Effector memory CD4-positive, alpha-beta T cell (primary cell): ENCODE measurements at regions not wholly inside any gene's neighbourhood (a gene's known extent, or its start where the extent isn't known, plus 50 kb on each side); places are given as distances from the start of the nearest gene placed in this dataset.

Experiments
- DNase-seq, 3 donors: peaks; one replicate each; pipeline ENCODE4 v3.0.0-alpha.2; 2020
- H3K27ac ChIP-seq: 2 replicates; pipeline ENCODE4 v1.7.0; 2013; ENCODE audit warnings: mild to moderate bottlenecking, low read length, moderate library complexity; ENCODE audit not compliant: insufficient read depth, poor library complexity, severe bottlenecking
- H3K27me3 ChIP-seq: replicated peaks from 2 replicates; pipeline ENCODE4 v1.7.0; 2013; ENCODE audit warnings: mild to moderate bottlenecking, low read length; ENCODE audit not compliant: insufficient read depth, control insufficient read depth, poor library complexity, severe bottlenecking
- H3K36me3 ChIP-seq: 2 replicates; pipeline ENCODE4 v1.7.0; 2013; ENCODE audit warnings: mild to moderate bottlenecking, low read length, moderate library complexity; ENCODE audit not compliant: control insufficient read depth, insufficient read depth
- H3K4me1 ChIP-seq: 2 replicates; pipeline ENCODE4 v1.7.0; 2013; ENCODE audit warnings: low read length, mild to moderate bottlenecking; ENCODE audit not compliant: control insufficient read depth, insufficient read depth, poor library complexity, severe bottlenecking
- H3K4me3 ChIP-seq: 2 replicates; pipeline ENCODE4 v1.7.0; 2013; ENCODE audit warnings: low read length, low read depth, mild to moderate bottlenecking; ENCODE audit not compliant: insufficient read depth, poor library complexity, severe bottlenecking
- H3K9me3 ChIP-seq: 2 replicates; pipeline ENCODE4 v1.7.0; 2013; ENCODE audit warnings: mild to moderate bottlenecking, low read length, moderate library complexity; ENCODE audit not compliant: control insufficient read depth

GRCh38 chr20:19943061-19943521, 74.1 kb upstream of the NAA20 start:
- no peak overlapping the region for H3K27ac ChIP-seq
- H3K4me3 ChIP-seq, result no peak overlapping the region
- H3K9me3 ChIP-seq, result no peaks in the 10 kb centered on the region
- H3K27me3 ChIP-seq, result no peaks in the 10 kb centered on the region
- H3K36me3 ChIP-seq, result no peaks in the 10 kb centered on the region
- H3K4me1 ChIP-seq, result peaks cover 3% of the 10 kb centered on the region
- DNase-seq, result no peak

GRCh38 chr20:19944772-19945459, 72.2 kb upstream of the NAA20 start:
- no peaks in the 10 kb centered on the region for H3K4me1 ChIP-seq
- H3K9me3 ChIP-seq, result no peaks in the 10 kb centered on the region
- no peaks in the 10 kb centered on the region for H3K27me3 ChIP-seq
- H3K4me3 ChIP-seq, result no peak overlapping the region
- H3K36me3 ChIP-seq, result no peaks in the 10 kb centered on the region
- no peak for DNase-seq
- no peak overlapping the region for H3K27ac ChIP-seq

- no peak for DNase-seq
- Histone ChIP-seq H3K9me3 (no peaks in the 10 kb centered on the region), H3K27ac (no peak overlapping the region), H3K36me3 (no peaks in the 10 kb centered on the region), H3K4me1 (no peaks in the 10 kb centered on the region), H3K4me3 (no peak overlapping the region), H3K27me3 (no peaks in the 10 kb centered on the region)
These were observed 71.2 kb upstream of the NAA20 start for GRCh38 chr20:19945732-19946670.

- H3K27me3 ChIP-seq, result no peaks in the 10 kb centered on the region
- no peak overlapping the region for H3K27ac ChIP-seq
- H3K36me3 ChIP-seq, result no peaks in the 10 kb centered on the region
- H3K9me3 ChIP-seq, result no peaks in the 10 kb centered on the region
- DNase-seq, result no peak
- H3K4me3 ChIP-seq, result no peak overlapping the region
- peaks cover 2% of the 10 kb centered on the region for H3K4me1 ChIP-seq
These were observed 69.4 kb upstream of the NAA20 start for GRCh38 chr20:19947611-19948264.

- Histone ChIP-seq H3K4me3 (no peak overlapping the region), H3K36me3 (no peaks in the 10 kb centered on the region), H3K27ac (no peak overlapping the region), H3K9me3 (no peaks in the 10 kb centered on the region), H3K27me3 (no peaks in the 10 kb centered on the region), H3K4me1 (peaks cover 4% of the 10 kb centered on the region)
- no peak for DNase-seq
These were observed 67.8 kb upstream of the NAA20 start for GRCh38 chr20:19949195-19949867.

GRCh38 chr20:19950042-19950441, 67.1 kb upstream of the NAA20 start:
- no peaks in the 10 kb centered on the region for H3K27me3 ChIP-seq
- H3K27ac ChIP-seq, result no peak overlapping the region
- no peak overlapping the region for H3K4me3 ChIP-seq
- H3K9me3 ChIP-seq, result no peaks in the 10 kb centered on the region
- no peaks in the 10 kb centered on the region for H3K36me3 ChIP-seq
- no peak for DNase-seq
- peaks cover 4% of the 10 kb centered on the region for H3K4me1 ChIP-seq

- H3K36me3 ChIP-seq, result no peaks in the 10 kb centered on the region
- no peak for DNase-seq
- no peak overlapping the region for H3K27ac ChIP-seq
- no peaks in the 10 kb centered on the region for H3K9me3 ChIP-seq
- no peaks in the 10 kb centered on the region for H3K27me3 ChIP-seq
- H3K4me1 ChIP-seq, result peaks cover 4% of the 10 kb centered on the region
- H3K4me3 ChIP-seq, result no peak overlapping the region
These were observed 64.8 kb upstream of the NAA20 start for GRCh38 chr20:19952392-19952791.

GRCh38 chr20:19953606-19954005, 63.6 kb upstream of the NAA20 start:
- Histone ChIP-seq H3K27ac (no peak overlapping the region), H3K27me3 (no peaks in the 10 kb centered on the region), H3K4me1 (peaks cover 4% of the 10 kb centered on the region), H3K4me3 (no peak overlapping the region), H3K9me3 (no peaks in the 10 kb centered on the region), H3K36me3 (no peaks in the 10 kb centered on the region)
- no peak for DNase-seq

- Histone ChIP-seq H3K4me1 (peaks cover 4% of the 10 kb centered on the region), H3K4me3 (no peak overlapping the region), H3K27me3 (no peaks in the 10 kb centered on the region), H3K36me3 (no peaks in the 10 kb centered on the region), H3K9me3 (no peaks in the 10 kb centered on the region), H3K27ac (no peak overlapping the region)
- DNase-seq, result no peak
These were observed 60.2 kb upstream of the NAA20 start for GRCh38 chr20:19956976-19957375.
